K562 (cell line): ENCODE measurements at regions not wholly inside any gene's neighbourhood (a gene's known extent, or its start where the extent isn't known, plus 50 kb on each side); places are given as distances from the start of the nearest gene placed in this dataset.

Source experiments
- ATAC-seq: fragments of 200-7000 bp; cut with Tn5 transposase; 3 replicates; pipeline ENCODE4 v1.9.1; 2020; ENCODE audit warnings: moderate library complexity
- BruUV-seq: library from RNA; stranded (reverse); fragments of 400-500 nt; replicated peaks from 2 replicates; lab custom pipeline; 2021; lab: Mats Ljungman, UMichigan
- CTCF ChIA-PET: fragments of 300-600 bp; formaldehyde crosslinking; extraction: SDS; loops from one replicate; lab custom pipeline; 2021; ENCODE audit warnings: low intra/inter-chr PET ratio; lab: Yijun Ruan, JAX
- POLR2A ChIA-PET: fragments of 300-600, 350-650 bp; sonication (Branson Sonifier 250); formaldehyde crosslinking; extraction: SDS; loops from one replicate; lab custom pipeline; 2021; ENCODE audit warnings: antibody characterized with exemption, inconsistent platforms; lab: Yijun Ruan, JAX
- DNase-seq, 4 experiments: peaks; one replicate each; pipeline versions ENCODE4 v3.0.0 to v3.0.0-alpha.2; 2011 to 2018; ENCODE audit warnings: low spot score in 3 of 4, mixed read lengths in 3 of 4; ENCODE audit errors: extremely low read depth in 1 of 4
- FAIRE-seq: peaks from 2 replicates; lab custom pipeline; 2011; peaks lifted over from hg19 to GRCh38; lab: Jason Lieb, UNC
- H2AFZ ChIP-seq: 2 replicates; pipeline ENCODE4 v1.6.0; 2011; ENCODE audit warnings: low read depth, low read length, control low read depth, inconsistent platforms
- H3K27ac ChIP-seq: fragments of 200-600 bp; 3 replicates; pipeline ENCODE4 v1.8.0; 2011; ENCODE audit warnings: low read depth, mild to moderate bottlenecking, control low read depth, inconsistent platforms, low read length, moderate library complexity, mixed read lengths; ENCODE audit errors: extremely low read depth
- H3K27me3 ChIP-seq, 2 experiments: fragments of 300-600 bp in 1 of 2; 2 replicates in 1 of 2; 3 replicates in 1 of 2; pipeline versions ENCODE4 v1.6.0 to v1.8.0; 2011; ENCODE audit warnings: inconsistent platforms in 2 of 2, low read length in 2 of 2, mild to moderate bottlenecking in 1 of 2, mixed read lengths in 1 of 2, moderate library complexity in 1 of 2; ENCODE audit not compliant: control insufficient read depth in 2 of 2, insufficient read depth in 2 of 2
- H3K36me3 ChIP-seq: fragments of 300-600 bp; 3 replicates; pipeline ENCODE4 v1.8.0; 2011; ENCODE audit warnings: mild to moderate bottlenecking, low read length, inconsistent platforms; ENCODE audit not compliant: control insufficient read depth, insufficient read depth
- H3K4me1 ChIP-seq, 2 experiments: fragments of 200-600 bp in 1 of 2; replicated peaks in 1 of 2; 2 replicates in 1 of 2; 3 replicates in 1 of 2; pipeline versions ENCODE4 v1.5.1 to v1.8.0; 2011; ENCODE audit warnings: inconsistent platforms in 2 of 2, low read length in 2 of 2, mild to moderate bottlenecking in 1 of 2, mixed read lengths in 1 of 2, moderate library complexity in 1 of 2; ENCODE audit not compliant: control insufficient read depth in 2 of 2, insufficient read depth in 2 of 2
- H3K4me2 ChIP-seq: 2 replicates; pipeline ENCODE4 v1.6.1; 2011; ENCODE audit warnings: low read length, control low read depth, inconsistent platforms, mixed read lengths; ENCODE audit not compliant: insufficient read depth
- H3K4me3 ChIP-seq: fragments of 200-600 bp; sonication (generic), shearing (Covaris generic); 2 replicates; pipeline ENCODE4 v1.5.1; 2016; ENCODE audit warnings: control low read depth, inconsistent platforms
- H3K79me2 ChIP-seq: fragments of 200-600 bp; 3 replicates; pipeline ENCODE4 v1.8.0; 2011; ENCODE audit warnings: low read length, inconsistent platforms; ENCODE audit not compliant: control insufficient read depth, insufficient read depth
- H3K9ac ChIP-seq, 2 experiments: 2 replicates each; pipeline versions ENCODE4 v1.6.0 to v1.6.1; 2011; ENCODE audit warnings: low read depth in 2 of 2, low read length in 2 of 2, control low read depth in 1 of 2, inconsistent platforms in 1 of 2, mild to moderate bottlenecking in 1 of 2, mixed read lengths in 1 of 2; ENCODE audit not compliant: insufficient read depth in 1 of 2
- H3K9me1 ChIP-seq: one replicate; pipeline ENCODE4 v1.6.0; 2011; ENCODE audit warnings: inconsistent platforms, mild to moderate bottlenecking, low read length, moderate library complexity; ENCODE audit not compliant: control insufficient read depth, insufficient read depth
- H3K9me3 ChIP-seq: replicated peaks from 2 replicates; pipeline ENCODE4 v1.5.1; 2011; ENCODE audit warnings: low read depth, low read length, inconsistent platforms; ENCODE audit not compliant: control insufficient read depth, insufficient read depth
- H4K20me1 ChIP-seq: replicated peaks from 2 replicates; pipeline ENCODE4 v1.6.1; 2011; ENCODE audit warnings: low read length, inconsistent platforms, mixed read lengths; ENCODE audit not compliant: control insufficient read depth, insufficient read depth
- ARID1B ChIP-seq: fragments of 450-650 bp; IDR thresholded peaks from 2 replicates; pipeline ENCODE4 v1.6.1; 2016; ENCODE audit warnings: antibody characterized with exemption, mild to moderate bottlenecking, inconsistent platforms
- ERF ChIP-seq: fragments of 450-650 bp; formaldehyde crosslinking; IDR thresholded peaks from 2 replicates; pipeline ENCODE4 v1.4.0; 2020; ENCODE audit warnings: mild to moderate bottlenecking, mixed read lengths
- RCOR1 ChIP-seq, 2 experiments: IDR thresholded peaks; 2 replicates each; pipeline ENCODE4 v1.6.1; 2012; ENCODE audit warnings: low read depth in 2 of 2, low read length in 2 of 2, borderline replicate concordance in 1 of 2, improper control_type of control experiment in 1 of 2
- SIRT6 ChIP-seq: IDR thresholded peaks from one replicate; pipeline ENCODE4 v1.6.1; 2012; ENCODE audit warnings: low read depth, mild to moderate bottlenecking, control low read depth, inconsistent platforms, low read length, moderate library complexity
- SOX6 ChIP-seq: fragments of 450-650 bp; IDR thresholded peaks from 2 replicates; pipeline ENCODE4 v1.6.1; 2014; ENCODE audit warnings: mild to moderate bottlenecking
- SPI1 ChIP-seq: IDR thresholded peaks from 2 replicates; pipeline ENCODE4 v1.6.1; 2011; ENCODE audit warnings: low read depth, low read length, control low read depth, borderline replicate concordance
- TCFL5 ChIP-seq: fragments of 250-450 bp; sonication (Bioruptor Pico); conservative IDR thresholded peaks from 2 replicates; pipeline ENCODE4 v1.6.1; 2021; ENCODE audit warnings: mild to moderate bottlenecking, moderate library complexity, matching md5 sums
- WGBS: fragments of 100-300 bp; shearing (Covaris generic); methylation state at CpG from one replicate; pipeline ENCODE4 v1.1.6; 2016; ENCODE audit warnings: low coverage, mixed read lengths; ENCODE audit not compliant: insufficient coverage; ENCODE audit errors: missing lambda C conversion rate; 5-methylcytosine and 5-hydroxymethylcytosine counted together
- in situ Hi-C: fragments of 300-500 bp; cut with MboI; formaldehyde crosslinking; loops from 4 replicates; pipeline ENCODE4 v1.15.0; 2018; ENCODE audit warnings: inconsistent platforms, mixed read lengths
- intact Hi-C: fragments of 100-400 bp; cut with micrococcal nuclease; formaldehyde crosslinking; loops from 2 replicates; pipeline ENCODE4 v1.14.2; 2022

DNA sequence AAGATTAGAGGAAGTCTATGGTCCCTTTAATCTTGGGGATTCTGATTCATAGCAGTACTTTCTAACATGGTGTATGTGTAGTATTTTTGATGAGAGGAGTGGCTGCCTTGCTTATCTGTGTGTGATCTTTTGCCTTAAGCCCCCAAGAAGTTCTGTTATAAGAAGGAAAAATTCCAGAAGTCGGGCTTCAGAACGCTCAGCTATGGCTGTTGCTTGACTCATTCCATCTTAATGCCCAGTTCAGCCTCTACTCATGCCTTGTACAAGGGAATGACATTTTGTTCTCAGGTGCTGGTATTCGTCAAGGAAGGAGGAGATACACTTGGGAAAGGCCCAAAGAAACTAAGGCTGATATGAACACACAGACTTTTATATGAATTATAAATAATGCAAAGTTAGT lies 713.0 kb upstream of the MARCKS start:
- Histone ChIP-seq H3K4me2 (no peak overlapping the region), H2AFZ (no peak overlapping the region), H3K27ac (no peak overlapping the region), H3K9me1 (no peaks in the 10 kb centered on the region), H3K9ac (no peak overlapping the region), H3K79me2 (no peaks in the 10 kb centered on the region), H3K36me3 (no peaks in the 10 kb centered on the region), H4K20me1 (no peaks in the 10 kb centered on the region), H3K9me3 (no peaks in the 10 kb centered on the region), H3K4me3 (no peak overlapping the region), H3K4me1 (no peaks in the 10 kb centered on the region), H3K27me3 (no peaks in the 10 kb centered on the region)
- BruUV-seq, result no TSS peak
- TF ChIP-seq SIRT6, result no peak
- FAIRE-seq (no peak), DNase-seq (no peak), ATAC-seq (no peak)
- 2% methylated on average over 3 of the region's 3 CpGs for WGBS
- in situ Hi-C loops, result no loop called here
- intact Hi-C loops, result no loop called here
- POLR2A ChIA-PET, result no interaction called here
- CTCF ChIA-PET, result no interaction called here

DNA sequence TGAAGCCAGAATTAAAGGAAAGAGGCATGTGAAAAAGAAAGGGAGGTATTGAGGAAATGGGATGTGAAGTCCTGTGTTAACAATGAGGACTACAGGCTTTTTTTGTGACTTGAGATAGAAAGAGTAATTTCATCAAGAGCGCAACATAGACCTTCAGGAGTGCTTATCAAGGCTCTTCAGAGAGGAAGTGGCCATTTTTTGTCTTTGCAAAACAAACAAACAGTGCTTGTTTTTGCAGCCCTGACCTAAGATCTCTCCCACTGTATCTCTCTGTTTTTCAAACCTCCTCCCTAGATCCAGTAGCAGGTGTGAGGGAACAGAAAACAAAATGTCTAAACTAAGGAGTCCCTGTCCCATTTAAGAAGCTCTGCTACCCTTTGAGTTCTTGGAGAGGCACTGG lies 710.3 kb upstream of the MARCKS start:
- H4K20me1 ChIP-seq, result no peaks in the 10 kb centered on the region
- no TSS peak for BruUV-seq
- peak overlapping the region; percentile 44; the same call in 1 of the 2 replicates for H2AFZ ChIP-seq
- DNase-seq, result peak in 1 of 4 experiments; percentile 2
- no peak overlapping the region for H3K4me3 ChIP-seq
- H3K27me3 ChIP-seq, result no peaks in the 10 kb centered on the region
- WGBS, result 12% methylated on average over 1 of the region's 1 CpG
- in situ Hi-C loops (no loop called here), intact Hi-C loops (no loop called here)
- H3K79me2 ChIP-seq, result no peaks in the 10 kb centered on the region
- no peaks in the 10 kb centered on the region for H3K9me3 ChIP-seq
- FAIRE-seq, result no peak
- no peaks in the 10 kb centered on the region for H3K9me1 ChIP-seq
- POLR2A ChIA-PET, result no interaction called here
- ATAC-seq, result no peak
- H3K4me2 ChIP-seq, result no peak overlapping the region
- H3K4me1 ChIP-seq, result no peaks in the 10 kb centered on the region
- H3K27ac ChIP-seq, result peak overlapping the region; percentile 28; the same call in 1 of the 3 replicates
- H3K36me3 ChIP-seq, result no peaks in the 10 kb centered on the region
- TF ChIP-seq ERF (CRISPR knock-in tag), result no peak
- TF ChIP-seq SPI1, result peak; percentile 67; the same call in 1 of the 2 replicates
- no peak for TF ChIP-seq RCOR1 (IDR thresholded peaks at IDR 0.05; ENCODE audit: borderline replicate concordance in 1 of 2, low read depth in 2 of 2, low read length in 2 of 2)
- TF ChIP-seq ARID1B, result peak; percentile 28; the same call in 1 of the 2 replicates
- TF ChIP-seq TCFL5 (CRISPR knock-in tag), result no peak
- peak; percentile 44; the same call in 1 of the 2 replicates for TF ChIP-seq SOX6
- TF ChIP-seq, all 486 proteins: peak for 3
- H3K9ac ChIP-seq, result no peak overlapping the region
- CTCF ChIA-PET, result no interaction called here
